ENCODE measurements at regions not wholly inside any gene's neighbourhood (a gene's known extent, or its start where the extent isn't known, plus 50 kb on each side); places are given as distances from the start of the nearest gene placed in this dataset.

DNA sequence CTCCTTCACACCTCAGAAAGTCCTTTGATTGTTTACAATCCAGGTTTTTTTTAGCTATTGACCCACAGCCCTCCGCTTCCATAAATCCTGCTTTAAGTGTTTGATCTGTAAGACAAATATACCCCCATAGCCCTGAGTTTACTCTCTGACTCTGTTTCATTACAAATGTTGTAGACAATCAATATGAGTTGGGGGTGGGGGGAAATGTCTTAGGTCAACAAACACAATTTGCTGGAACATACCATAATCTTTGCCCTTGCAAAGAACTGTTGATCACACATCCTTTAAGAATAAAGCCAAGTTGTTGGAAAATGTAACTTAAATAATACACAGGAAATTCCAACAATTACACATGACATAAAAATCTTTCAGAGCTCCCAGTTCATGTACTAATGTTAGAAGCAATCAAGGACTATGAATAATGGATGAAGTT lies 301.8 kb upstream of the SEMA6D start (continued):
- TF ChIP-seq CSRNP1 (CRISPR knock-in tag; IDR thresholded peaks at IDR 0.05) = no peak
- no peak for TF ChIP-seq PHF5A (CRISPR knock-in tag; IDR thresholded peaks at IDR 0.05; ENCODE audit: low read depth, unreplicated experiment)
- no peak for TF ChIP-seq ZNF543 (CRISPR knock-in tag; IDR thresholded peaks at IDR 0.05)
- TF ChIP-seq FOXK2 (IDR thresholded peaks at IDR 0.05) = no peak
- TF ChIP-seq HDAC1 (CRISPR knock-in tag; IDR thresholded peaks at IDR 0.05) = peak; percentile 69
- TF ChIP-seq TBX2 (CRISPR knock-in tag; IDR thresholded peaks at IDR 0.05; ENCODE audit: borderline replicate concordance) = peak; percentile 67
- peak; percentile 29; the same call in 1 of the 2 replicates for TF ChIP-seq FOSL2 (CRISPR knock-in tag; IDR thresholded peaks at IDR 0.05)
- 0 out of 2 replicates have a peak, but pooled peaks have one; percentile 26 for TF ChIP-seq ZNF503 (CRISPR knock-in tag; IDR thresholded peaks at IDR 0.05)
- no peak for TF ChIP-seq SRSF4 (IDR thresholded peaks at IDR 0.05; ENCODE audit: low read depth, low read length, poor library complexity, severe bottlenecking)
- no peak for TF ChIP-seq RXRA (CRISPR knock-in tag; IDR thresholded peaks at IDR 0.05)
- TF ChIP-seq, protein P1, sequence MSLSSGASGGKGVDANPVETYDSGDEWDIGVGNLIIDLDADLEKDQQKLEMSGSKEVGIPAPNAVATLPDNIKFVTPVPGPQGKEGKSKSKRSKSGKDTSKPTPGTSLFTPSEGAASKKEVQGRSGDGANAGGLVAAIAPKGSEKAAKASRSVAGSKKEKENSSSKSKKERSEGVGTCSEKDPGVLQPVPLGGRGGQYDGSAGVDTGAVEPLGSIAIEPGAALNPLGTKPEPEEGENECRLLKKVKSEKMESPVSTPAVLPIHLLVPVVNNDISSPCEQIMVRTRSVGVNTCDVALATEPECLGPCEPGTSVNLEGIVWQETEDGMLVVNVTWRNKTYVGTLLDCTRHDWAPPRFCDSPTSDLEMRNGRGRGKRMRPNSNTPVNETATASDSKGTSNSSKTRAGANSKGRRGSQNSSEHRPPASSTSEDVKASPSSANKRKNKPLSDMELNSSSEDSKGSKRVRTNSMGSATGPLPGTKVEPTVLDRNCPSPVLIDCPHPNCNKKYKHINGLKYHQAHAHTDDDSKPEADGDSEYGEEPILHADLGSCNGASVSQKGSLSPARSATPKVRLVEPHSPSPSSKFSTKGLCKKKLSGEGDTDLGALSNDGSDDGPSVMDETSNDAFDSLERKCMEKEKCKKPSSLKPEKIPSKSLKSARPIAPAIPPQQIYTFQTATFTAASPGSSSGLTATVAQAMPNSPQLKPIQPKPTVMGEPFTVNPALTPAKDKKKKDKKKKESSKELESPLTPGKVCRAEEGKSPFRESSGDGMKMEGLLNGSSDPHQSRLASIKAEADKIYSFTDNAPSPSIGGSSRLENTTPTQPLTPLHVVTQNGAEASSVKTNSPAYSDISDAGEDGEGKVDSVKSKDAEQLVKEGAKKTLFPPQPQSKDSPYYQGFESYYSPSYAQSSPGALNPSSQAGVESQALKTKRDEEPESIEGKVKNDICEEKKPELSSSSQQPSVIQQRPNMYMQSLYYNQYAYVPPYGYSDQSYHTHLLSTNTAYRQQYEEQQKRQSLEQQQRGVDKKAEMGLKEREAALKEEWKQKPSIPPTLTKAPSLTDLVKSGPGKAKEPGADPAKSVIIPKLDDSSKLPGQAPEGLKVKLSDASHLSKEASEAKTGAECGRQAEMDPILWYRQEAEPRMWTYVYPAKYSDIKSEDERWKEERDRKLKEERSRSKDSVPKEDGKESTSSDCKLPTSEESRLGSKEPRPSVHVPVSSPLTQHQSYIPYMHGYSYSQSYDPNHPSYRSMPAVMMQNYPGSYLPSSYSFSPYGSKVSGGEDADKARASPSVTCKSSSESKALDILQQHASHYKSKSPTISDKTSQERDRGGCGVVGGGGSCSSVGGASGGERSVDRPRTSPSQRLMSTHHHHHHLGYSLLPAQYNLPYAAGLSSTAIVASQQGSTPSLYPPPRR (CRISPR knock-in tag; IDR thresholded peaks at IDR 0.05; ENCODE audit: borderline replicate concordance) = peak; percentile 94
- TF ChIP-seq UBTF (CRISPR knock-in tag; IDR thresholded peaks at IDR 0.05) = no peak
- no peak for TF ChIP-seq SKI (IDR thresholded peaks at IDR 0.05; ENCODE audit: partially characterized antibody)
- no peak for TF ChIP-seq ARID2 (CRISPR knock-in tag; IDR thresholded peaks at IDR 0.05; ENCODE audit: borderline replicate concordance)
- peak; percentile 52; the same call in 1 of the 2 replicates for TF ChIP-seq ONECUT2 (CRISPR knock-in tag; IDR thresholded peaks at IDR 0.05)
- TF ChIP-seq TBP (CRISPR knock-in tag; IDR thresholded peaks at IDR 0.05) = no peak
- TF ChIP-seq SOX5 (CRISPR knock-in tag; IDR thresholded peaks at IDR 0.05; ENCODE audit: borderline replicate concordance) = peak; percentile 32; the same call in 1 of the 2 replicates
- no peak for TF ChIP-seq SMAD3 (CRISPR knock-in tag; IDR thresholded peaks at IDR 0.05)
- TF ChIP-seq REXO4 (CRISPR knock-in tag; IDR thresholded peaks at IDR 0.05; ENCODE audit: borderline replicate concordance) = no peak
- TF ChIP-seq ZFY (CRISPR knock-in tag; IDR thresholded peaks at IDR 0.05) = no peak
- TF ChIP-seq ZNF879 (CRISPR knock-in tag; IDR thresholded peaks at IDR 0.05) = no peak
- no peak for TF ChIP-seq MAFK (conservative IDR thresholded peaks at IDR 0.05 in 1 of 2, IDR thresholded peaks at IDR 0.05 in 1 of 2; ENCODE audit: low read length in 2 of 2)
